Activated naive CD4-positive, alpha-beta T cell treated with anti-CD3 and anti-CD28 coated beads, Interleukin-2, amount 50 U/mL, for 24 hours (primary cell): ENCODE measurements at regions not wholly inside any gene's neighbourhood (a gene's known extent, or its start where the extent isn't known, plus 50 kb on each side); places are given as distances from the start of the nearest gene placed in this dataset.

Source experiments
- H3K27ac Mint-ChIP-seq: one replicate; pipeline ENCODE4 v1.8.0; 2021; ENCODE audit warnings: mild to moderate bottlenecking, mixed read lengths
- H3K27me3 Mint-ChIP-seq: one replicate; pipeline ENCODE4 v1.8.0; 2021; ENCODE audit warnings: mixed read lengths
- H3K36me3 Mint-ChIP-seq: one replicate; pipeline ENCODE4 v1.8.0; 2021; ENCODE audit warnings: mixed read lengths
- H3K4me1 Mint-ChIP-seq: one replicate; pipeline ENCODE4 v1.8.0; 2021; ENCODE audit warnings: mixed read lengths
- H3K4me3 Mint-ChIP-seq: one replicate; pipeline ENCODE4 v1.8.0; 2021; ENCODE audit warnings: mild to moderate bottlenecking, mixed read lengths
- H3K9me3 Mint-ChIP-seq: one replicate; pipeline ENCODE4 v1.8.0; 2021; ENCODE audit warnings: mixed read lengths

GRCh38 chr20:51118985-51119527 lies 96.1 kb upstream of the KCNG1 start:
- peaks cover 7% of the 10 kb centered on the region for H3K4me1 Mint-ChIP-seq
- H3K27ac Mint-ChIP-seq: no peak overlapping the region
- peaks cover 23% of the 10 kb centered on the region for H3K27me3 Mint-ChIP-seq
- H3K36me3 Mint-ChIP-seq: no peaks in the 10 kb centered on the region
- H3K4me3 Mint-ChIP-seq: no peak overlapping the region
- H3K9me3 Mint-ChIP-seq: no peaks in the 10 kb centered on the region

DNA sequence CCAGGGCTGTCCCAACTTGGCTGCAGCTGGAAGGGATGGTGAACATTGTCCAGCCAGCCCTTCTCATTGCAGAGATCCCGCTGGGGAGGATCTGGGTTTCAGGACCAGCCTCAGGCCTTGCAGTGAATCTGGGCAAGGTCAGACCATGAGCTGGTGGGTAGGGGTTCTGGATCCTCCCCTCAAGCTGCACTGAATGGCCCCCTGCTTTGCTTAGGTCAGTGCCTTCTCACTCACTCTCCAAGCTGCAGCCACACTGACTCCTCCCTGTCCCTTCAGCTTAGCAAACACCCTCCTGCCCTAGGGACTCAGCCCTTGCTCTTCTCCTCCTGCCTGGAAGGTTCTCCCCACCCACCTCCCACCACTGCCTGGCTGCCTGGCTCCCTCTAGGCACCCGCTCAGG lies 95.3 kb upstream of the KCNG1 start:
- Mint-ChIP-seq H3K9me3 (no peaks in the 10 kb centered on the region), H3K4me3 (no peak overlapping the region), H3K27me3 (peaks cover 23% of the 10 kb centered on the region), H3K36me3 (no peaks in the 10 kb centered on the region), H3K27ac (no peak overlapping the region), H3K4me1 (peaks cover 7% of the 10 kb centered on the region)

GRCh38 chr20:51116765-51117686 lies 94.1 kb upstream of the KCNG1 start:
- peaks cover 19% of the 10 kb centered on the region for H3K27me3 Mint-ChIP-seq
- H3K9me3 Mint-ChIP-seq: no peaks in the 10 kb centered on the region
- H3K4me3 Mint-ChIP-seq: no peak overlapping the region
- no peaks in the 10 kb centered on the region for H3K4me1 Mint-ChIP-seq
- no peak overlapping the region for H3K27ac Mint-ChIP-seq
- no peaks in the 10 kb centered on the region for H3K36me3 Mint-ChIP-seq

DNA sequence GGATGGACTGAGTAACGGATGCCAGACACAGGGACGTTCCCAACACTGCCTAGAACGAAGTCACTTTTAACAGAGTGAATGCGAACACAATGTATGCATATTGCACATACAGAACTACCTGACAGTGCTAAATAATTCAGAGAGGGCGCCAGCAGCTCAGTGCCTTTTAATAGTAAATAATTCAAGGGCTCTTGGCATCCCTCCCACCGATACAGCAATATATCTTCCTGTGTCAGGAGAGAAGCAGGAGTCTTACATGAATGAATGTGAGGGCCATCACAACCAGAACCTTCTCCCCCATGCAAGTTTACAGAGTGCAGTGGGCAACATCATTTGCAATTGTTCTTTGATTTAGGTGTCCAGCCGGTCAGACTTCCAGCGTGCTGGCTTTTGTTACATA lies 88.4 kb upstream of the KCNG1 start:
- no peak overlapping the region for H3K27ac Mint-ChIP-seq
- H3K27me3 Mint-ChIP-seq: peaks cover 10% of the 10 kb centered on the region
- no peaks in the 10 kb centered on the region for H3K36me3 Mint-ChIP-seq
- no peaks in the 10 kb centered on the region for H3K9me3 Mint-ChIP-seq
- no peaks in the 10 kb centered on the region for H3K4me1 Mint-ChIP-seq
- H3K4me3 Mint-ChIP-seq: no peak overlapping the region

- Mint-ChIP-seq H3K9me3 (no peaks in the 10 kb centered on the region), H3K27ac (no peak overlapping the region), H3K36me3 (no peaks in the 10 kb centered on the region), H3K4me3 (no peak overlapping the region), H3K27me3 (peaks cover 11% of the 10 kb centered on the region), H3K4me1 (no peaks in the 10 kb centered on the region)
Measured at GRCh38 chr20:51108638-51109363, 85.9 kb upstream of the KCNG1 start.

DNA sequence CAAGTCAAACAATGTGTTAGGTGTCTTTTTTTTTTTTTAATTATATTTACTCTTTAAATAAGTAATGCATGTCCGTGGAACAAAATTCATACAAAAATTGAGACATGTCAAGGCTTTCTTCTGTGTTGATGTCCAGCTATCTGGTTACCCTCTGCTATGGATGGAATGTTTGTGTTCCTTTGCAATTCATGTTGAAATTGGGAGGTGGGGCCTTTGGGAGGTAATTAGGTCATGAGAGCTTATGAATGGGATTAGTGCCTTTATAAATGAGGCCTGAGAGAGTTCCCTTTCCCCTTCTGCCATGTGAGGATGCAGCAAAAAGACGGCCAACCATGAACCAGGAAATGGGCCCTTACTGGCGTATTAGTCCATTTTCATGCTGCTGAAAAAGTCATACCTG lies 83.1 kb upstream of the KCNG1 start:
- no peak overlapping the region for H3K27ac Mint-ChIP-seq
- H3K36me3 Mint-ChIP-seq: no peaks in the 10 kb centered on the region
- peaks cover 15% of the 10 kb centered on the region for H3K27me3 Mint-ChIP-seq
- no peaks in the 10 kb centered on the region for H3K9me3 Mint-ChIP-seq
- no peaks in the 10 kb centered on the region for H3K4me1 Mint-ChIP-seq
- no peak overlapping the region for H3K4me3 Mint-ChIP-seq

- Mint-ChIP-seq H3K27me3 (peaks cover 11% of the 10 kb centered on the region), H3K4me1 (no peaks in the 10 kb centered on the region), H3K27ac (no peak overlapping the region), H3K4me3 (no peak overlapping the region), H3K9me3 (no peaks in the 10 kb centered on the region), H3K36me3 (no peaks in the 10 kb centered on the region)
Measured at GRCh38 chr20:51104960-51105920, 82.3 kb upstream of the KCNG1 start.

GRCh38 chr20:51100617-51101016 lies 77.7 kb upstream of the KCNG1 start:
- no peaks in the 10 kb centered on the region for H3K4me1 Mint-ChIP-seq
- H3K4me3 Mint-ChIP-seq: no peak overlapping the region
- H3K36me3 Mint-ChIP-seq: no peaks in the 10 kb centered on the region
- H3K27me3 Mint-ChIP-seq: peaks cover 11% of the 10 kb centered on the region
- H3K9me3 Mint-ChIP-seq: no peaks in the 10 kb centered on the region
- H3K27ac Mint-ChIP-seq: no peak overlapping the region

DNA sequence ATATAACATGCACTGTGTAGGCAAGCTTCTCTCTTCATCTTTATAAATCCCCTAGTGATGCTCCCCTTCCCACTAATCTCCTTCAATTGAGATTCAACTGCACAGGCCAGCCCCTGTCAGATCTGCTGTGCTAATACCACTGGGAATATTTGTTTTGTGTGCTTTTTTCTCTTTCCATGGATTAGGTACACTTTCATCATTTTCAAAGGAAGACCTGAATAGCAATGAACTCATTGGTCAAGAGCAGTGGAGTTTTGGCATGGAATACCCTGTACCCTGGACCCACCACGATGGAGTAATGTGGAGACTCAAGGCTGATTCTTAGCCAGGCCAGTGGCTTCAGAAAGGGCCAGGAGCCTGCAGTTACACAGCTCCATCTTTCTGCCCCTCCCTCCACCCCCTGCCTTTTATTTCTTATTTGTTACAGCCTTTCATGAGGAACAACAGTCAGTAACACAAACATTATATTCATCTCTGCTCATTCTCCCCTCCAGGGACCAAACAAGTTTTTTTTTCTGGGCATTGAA lies 75.4 kb upstream of the KCNG1 start:
- no peak overlapping the region for H3K4me3 Mint-ChIP-seq
- H3K27me3 Mint-ChIP-seq: peaks cover 15% of the 10 kb centered on the region
- H3K9me3 Mint-ChIP-seq: no peaks in the 10 kb centered on the region
- no peak overlapping the region for H3K27ac Mint-ChIP-seq
- H3K4me1 Mint-ChIP-seq: no peaks in the 10 kb centered on the region
- no peaks in the 10 kb centered on the region for H3K36me3 Mint-ChIP-seq

- Mint-ChIP-seq H3K36me3 (no peaks in the 10 kb centered on the region), H3K27me3 (peaks cover 17% of the 10 kb centered on the region), H3K4me1 (no peaks in the 10 kb centered on the region), H3K27ac (no peak overlapping the region), H3K9me3 (no peaks in the 10 kb centered on the region), H3K4me3 (no peak overlapping the region)
Measured at GRCh38 chr20:51097351-51098120, 74.6 kb upstream of the KCNG1 start.

GRCh38 chr20:51096582-51097267 lies 73.8 kb upstream of the KCNG1 start:
- Mint-ChIP-seq H3K4me1 (peaks cover 3% of the 10 kb centered on the region), H3K27me3 (peaks cover 21% of the 10 kb centered on the region), H3K4me3 (no peak overlapping the region), H3K27ac (no peak overlapping the region), H3K9me3 (no peaks in the 10 kb centered on the region), H3K36me3 (no peaks in the 10 kb centered on the region)

- peaks cover 7% of the 10 kb centered on the region for H3K4me1 Mint-ChIP-seq
- no peaks in the 10 kb centered on the region for H3K36me3 Mint-ChIP-seq
- H3K27ac Mint-ChIP-seq: no peak overlapping the region
- H3K9me3 Mint-ChIP-seq: no peaks in the 10 kb centered on the region
- no peak overlapping the region for H3K4me3 Mint-ChIP-seq
- peaks cover 23% of the 10 kb centered on the region for H3K27me3 Mint-ChIP-seq
Measured at GRCh38 chr20:51095633-51096521, 73.0 kb upstream of the KCNG1 start.

GRCh38 chr20:51094221-51094620 lies 71.3 kb upstream of the KCNG1 start:
- no peak overlapping the region for H3K27ac Mint-ChIP-seq
- H3K4me1 Mint-ChIP-seq: peaks cover 7% of the 10 kb centered on the region
- H3K36me3 Mint-ChIP-seq: no peaks in the 10 kb centered on the region
- H3K4me3 Mint-ChIP-seq: no peak overlapping the region
- H3K9me3 Mint-ChIP-seq: no peaks in the 10 kb centered on the region
- H3K27me3 Mint-ChIP-seq: peaks cover 30% of the 10 kb centered on the region
